ENCODE measurements at regions not wholly inside any gene's neighbourhood (a gene's known extent, or its start where the extent isn't known, plus 50 kb on each side); places are given as distances from the start of the nearest gene placed in this dataset.

DNA sequence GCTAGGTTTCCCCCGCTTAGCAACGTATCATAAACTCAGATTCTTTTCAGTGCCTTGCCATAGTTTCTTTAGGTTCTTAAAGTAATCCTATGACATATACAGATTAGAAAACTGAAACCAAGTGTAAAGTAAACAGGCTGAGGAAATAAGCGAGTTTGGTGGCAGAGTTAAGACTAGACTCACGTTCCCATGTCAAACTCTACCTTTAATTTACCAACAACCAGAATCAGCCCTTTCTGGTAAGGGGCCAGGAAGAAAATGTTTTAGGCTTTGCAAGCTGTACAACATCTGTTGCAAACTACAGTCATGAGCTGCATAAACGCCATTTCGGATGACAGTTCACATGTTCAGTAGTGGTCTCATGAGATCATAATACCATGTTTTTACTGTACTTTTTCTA lies 128.0 kb upstream of the PRICKLE2 start:
- TF ChIP-seq MYC (IDR thresholded peaks at IDR 0.05; ENCODE audit: low read depth, low read length): no peak
- TF ChIP-seq, protein P1, sequence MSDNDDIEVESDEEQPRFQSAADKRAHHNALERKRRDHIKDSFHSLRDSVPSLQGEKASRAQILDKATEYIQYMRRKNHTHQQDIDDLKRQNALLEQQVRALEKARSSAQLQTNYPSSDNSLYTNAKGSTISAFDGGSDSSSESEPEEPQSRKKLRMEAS (IDR thresholded peaks at IDR 0.05; ENCODE audit: low read depth, low read length): no peak
- TF ChIP-seq, protein P2, sequence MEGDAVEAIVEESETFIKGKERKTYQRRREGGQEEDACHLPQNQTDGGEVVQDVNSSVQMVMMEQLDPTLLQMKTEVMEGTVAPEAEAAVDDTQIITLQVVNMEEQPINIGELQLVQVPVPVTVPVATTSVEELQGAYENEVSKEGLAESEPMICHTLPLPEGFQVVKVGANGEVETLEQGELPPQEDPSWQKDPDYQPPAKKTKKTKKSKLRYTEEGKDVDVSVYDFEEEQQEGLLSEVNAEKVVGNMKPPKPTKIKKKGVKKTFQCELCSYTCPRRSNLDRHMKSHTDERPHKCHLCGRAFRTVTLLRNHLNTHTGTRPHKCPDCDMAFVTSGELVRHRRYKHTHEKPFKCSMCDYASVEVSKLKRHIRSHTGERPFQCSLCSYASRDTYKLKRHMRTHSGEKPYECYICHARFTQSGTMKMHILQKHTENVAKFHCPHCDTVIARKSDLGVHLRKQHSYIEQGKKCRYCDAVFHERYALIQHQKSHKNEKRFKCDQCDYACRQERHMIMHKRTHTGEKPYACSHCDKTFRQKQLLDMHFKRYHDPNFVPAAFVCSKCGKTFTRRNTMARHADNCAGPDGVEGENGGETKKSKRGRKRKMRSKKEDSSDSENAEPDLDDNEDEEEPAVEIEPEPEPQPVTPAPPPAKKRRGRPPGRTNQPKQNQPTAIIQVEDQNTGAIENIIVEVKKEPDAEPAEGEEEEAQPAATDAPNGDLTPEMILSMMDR (IDR thresholded peaks at IDR 0.05; ENCODE audit: low read depth, low read length): no peak
- no peak for TF ChIP-seq POLR2A (IDR thresholded peaks at IDR 0.05; ENCODE audit: extremely low read depth, insufficient read length)
- no peak overlapping the region for H3K4me3 ChIP-seq (ENCODE audit: low read depth, low read length)

DNA sequence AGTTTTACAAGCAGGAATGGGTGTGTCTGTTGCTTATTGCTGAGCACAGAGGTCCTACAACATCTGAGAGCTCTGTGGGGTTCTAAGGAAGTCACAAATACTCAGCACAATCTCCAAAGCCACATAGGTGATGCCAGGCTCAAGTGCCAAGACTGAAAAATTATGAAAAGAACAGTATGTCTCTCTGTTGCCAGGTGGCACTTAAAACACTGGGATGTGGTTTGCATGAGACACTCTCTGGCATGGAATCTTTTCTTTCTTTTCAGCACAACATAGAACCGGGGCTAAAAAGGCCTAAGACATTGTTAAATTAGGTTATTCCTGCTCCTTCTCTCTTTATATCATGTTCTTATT lies 127.3 kb upstream of the PRICKLE2 start:
- no peak for DNase-seq (ENCODE audit: low read depth)
- H3K4me3 ChIP-seq (ENCODE audit: low read depth, low read length): no peak overlapping the region
- no peak for TF ChIP-seq MYC (IDR thresholded peaks at IDR 0.05; ENCODE audit: low read depth, low read length)
- TF ChIP-seq, protein P2 (IDR thresholded peaks at IDR 0.05; ENCODE audit: low read depth, low read length): no peak
- no peak for TF ChIP-seq POLR2A (IDR thresholded peaks at IDR 0.05; ENCODE audit: extremely low read depth, insufficient read length)
- TF ChIP-seq, protein P1 (IDR thresholded peaks at IDR 0.05; ENCODE audit: low read depth, low read length): no peak

More for the DNA sequence above, 128.0 kb upstream of the PRICKLE2 start:
- DNase-seq (ENCODE audit: low read depth): no peak

DNA sequence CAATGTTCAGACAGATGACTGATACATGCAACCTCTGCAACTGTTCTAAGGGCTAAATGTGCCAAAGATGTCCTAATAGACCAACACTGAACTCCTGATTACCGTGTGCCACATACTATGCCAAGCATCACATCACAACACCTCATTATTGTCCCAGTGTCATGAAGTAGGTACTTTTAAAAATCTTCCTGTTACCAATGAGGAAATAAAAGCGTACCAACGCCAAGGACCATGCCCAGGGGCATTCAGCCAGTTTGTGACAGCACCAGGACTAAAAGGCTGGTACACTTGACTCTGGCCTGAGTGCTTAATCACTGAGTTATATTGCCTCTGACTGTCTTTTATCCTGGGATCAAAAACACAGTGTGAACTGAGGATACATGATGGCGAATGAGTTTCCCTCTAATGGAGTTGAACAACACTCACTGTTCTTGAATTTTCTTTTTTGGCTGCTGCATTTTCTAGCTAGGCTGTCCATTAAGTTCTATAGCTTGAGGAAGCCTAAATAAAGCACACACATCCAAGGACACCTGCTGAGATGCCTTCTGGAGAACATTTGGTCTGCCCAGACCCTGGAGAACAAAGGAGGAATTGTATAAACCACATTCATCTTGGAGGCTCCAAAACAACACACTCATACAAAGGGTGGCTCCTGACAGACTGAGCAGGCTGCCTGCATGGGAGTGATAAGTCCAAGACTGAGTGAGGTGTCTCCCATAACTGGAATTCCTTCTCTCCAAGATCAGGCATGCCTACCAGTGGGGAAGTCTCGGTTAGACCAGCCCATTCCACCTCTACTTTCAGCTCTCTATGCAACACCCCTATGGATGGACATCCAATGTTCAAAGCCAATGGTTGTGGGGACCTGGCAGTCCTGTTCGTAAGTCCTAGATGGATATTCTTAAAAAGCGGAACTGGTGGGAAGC lies 126.7 kb upstream of the PRICKLE2 start:
- TF ChIP-seq, protein P2 (IDR thresholded peaks at IDR 0.05; ENCODE audit: low read depth, low read length): no peak
- no peak for TF ChIP-seq MYC (IDR thresholded peaks at IDR 0.05; ENCODE audit: low read depth, low read length)
- TF ChIP-seq POLR2A (IDR thresholded peaks at IDR 0.05; ENCODE audit: extremely low read depth, insufficient read length): no peak
- TF ChIP-seq, protein P1 (IDR thresholded peaks at IDR 0.05; ENCODE audit: low read depth, low read length): no peak
- H3K4me3 ChIP-seq (ENCODE audit: low read depth, low read length): no peak overlapping the region
- no peak for DNase-seq (ENCODE audit: low read depth)

DNA sequence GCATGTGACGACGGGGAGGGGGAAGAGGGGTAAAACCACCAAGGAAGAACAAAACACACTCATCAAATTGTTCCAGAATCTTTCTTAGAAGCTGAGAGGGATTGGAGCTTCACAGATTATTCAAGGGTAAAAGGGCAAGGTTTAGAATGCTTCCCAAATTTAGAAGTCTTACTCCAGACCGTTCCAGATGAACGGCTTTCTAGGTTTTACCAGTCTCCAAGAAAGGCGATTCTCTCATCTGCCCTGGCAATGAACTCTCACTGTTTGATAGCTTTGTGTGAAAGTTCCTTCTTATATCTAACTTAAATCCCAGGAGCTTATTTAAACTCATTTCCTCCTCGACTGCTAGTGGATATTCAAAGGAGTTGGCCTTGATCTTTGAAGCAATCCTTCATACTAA lies 124.3 kb upstream of the PRICKLE2 start:
- no peak for DNase-seq (ENCODE audit: low read depth)
- TF ChIP-seq, protein P2 (IDR thresholded peaks at IDR 0.05; ENCODE audit: low read depth, low read length): no peak
- TF ChIP-seq MYC (IDR thresholded peaks at IDR 0.05; ENCODE audit: low read depth, low read length) (no peak), POLR2A (IDR thresholded peaks at IDR 0.05; ENCODE audit: extremely low read depth, insufficient read length) (no peak)
- TF ChIP-seq, protein P1 (IDR thresholded peaks at IDR 0.05; ENCODE audit: low read depth, low read length): no peak
- no peak overlapping the region for H3K4me3 ChIP-seq (ENCODE audit: low read depth, low read length)

DNA sequence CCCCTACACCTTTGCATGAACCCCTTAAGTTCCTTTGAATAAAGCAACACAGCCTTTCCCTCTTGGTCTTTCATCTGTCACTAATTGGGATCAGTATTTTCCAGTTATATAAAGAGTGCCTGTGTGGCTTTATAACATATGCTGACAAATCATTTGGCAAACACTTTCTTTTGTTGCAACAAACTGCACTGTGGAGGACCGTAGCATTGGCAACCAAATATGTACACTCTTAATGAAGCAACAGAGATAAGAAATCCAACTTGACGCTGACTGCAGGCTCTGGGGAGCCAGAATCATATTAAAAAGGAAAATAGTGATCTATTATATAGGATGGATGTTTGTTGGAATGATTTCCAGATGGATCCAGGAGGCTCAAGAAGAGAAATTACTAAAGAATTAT lies 120.1 kb upstream of the PRICKLE2 start:
- no peak overlapping the region for H3K4me3 ChIP-seq (ENCODE audit: low read depth, low read length)
- TF ChIP-seq, protein P1 (IDR thresholded peaks at IDR 0.05; ENCODE audit: low read depth, low read length): no peak
- TF ChIP-seq MYC (IDR thresholded peaks at IDR 0.05; ENCODE audit: low read depth, low read length) (no peak), POLR2A (IDR thresholded peaks at IDR 0.05; ENCODE audit: extremely low read depth, insufficient read length) (no peak)
- TF ChIP-seq, protein P2 (IDR thresholded peaks at IDR 0.05; ENCODE audit: low read depth, low read length): no peak
- DNase-seq (ENCODE audit: low read depth): no peak
